ENCODE measurements at regions not wholly inside any gene's neighbourhood (a gene's known extent, or its start where the extent isn't known, plus 50 kb on each side); places are given as distances from the start of the nearest gene placed in this dataset.

GRCh38 chr6:90849686-90850085 is 262.8 kb upstream of the MAP3K7 start:
- TF ChIP-seq POLR2A (IDR thresholded peaks at IDR 0.05) = no peak
- TF ChIP-seq, protein P1, sequence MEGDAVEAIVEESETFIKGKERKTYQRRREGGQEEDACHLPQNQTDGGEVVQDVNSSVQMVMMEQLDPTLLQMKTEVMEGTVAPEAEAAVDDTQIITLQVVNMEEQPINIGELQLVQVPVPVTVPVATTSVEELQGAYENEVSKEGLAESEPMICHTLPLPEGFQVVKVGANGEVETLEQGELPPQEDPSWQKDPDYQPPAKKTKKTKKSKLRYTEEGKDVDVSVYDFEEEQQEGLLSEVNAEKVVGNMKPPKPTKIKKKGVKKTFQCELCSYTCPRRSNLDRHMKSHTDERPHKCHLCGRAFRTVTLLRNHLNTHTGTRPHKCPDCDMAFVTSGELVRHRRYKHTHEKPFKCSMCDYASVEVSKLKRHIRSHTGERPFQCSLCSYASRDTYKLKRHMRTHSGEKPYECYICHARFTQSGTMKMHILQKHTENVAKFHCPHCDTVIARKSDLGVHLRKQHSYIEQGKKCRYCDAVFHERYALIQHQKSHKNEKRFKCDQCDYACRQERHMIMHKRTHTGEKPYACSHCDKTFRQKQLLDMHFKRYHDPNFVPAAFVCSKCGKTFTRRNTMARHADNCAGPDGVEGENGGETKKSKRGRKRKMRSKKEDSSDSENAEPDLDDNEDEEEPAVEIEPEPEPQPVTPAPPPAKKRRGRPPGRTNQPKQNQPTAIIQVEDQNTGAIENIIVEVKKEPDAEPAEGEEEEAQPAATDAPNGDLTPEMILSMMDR (IDR thresholded peaks at IDR 0.05) = no peak

All from thyroid gland (tissue), 4 donors.